ENCODE measurements at regions not wholly inside any gene's neighbourhood (a gene's known extent, or its start where the extent isn't known, plus 50 kb on each side); places are given as distances from the start of the nearest gene placed in this dataset.

DNA sequence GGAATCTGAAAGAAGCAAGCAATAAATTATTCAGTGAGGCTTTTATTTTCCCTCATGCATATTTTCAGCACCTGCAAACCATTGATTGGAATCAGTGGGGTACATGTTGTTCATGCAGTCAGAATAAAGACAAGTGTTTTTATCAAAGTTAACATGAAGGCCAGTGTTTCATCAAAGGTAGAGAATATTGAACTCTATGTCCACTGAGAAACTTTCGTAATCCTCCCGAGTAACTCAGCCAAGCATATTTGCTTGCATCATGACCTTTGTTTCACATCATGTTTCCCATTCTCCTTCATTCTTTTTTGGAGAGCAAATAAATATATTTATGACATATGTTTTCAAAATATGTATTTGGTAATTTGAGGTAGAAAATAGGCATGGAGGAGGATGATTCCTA lies 663.1 kb downstream of the SH2D4B start:
- TF ChIP-seq, protein P1, sequence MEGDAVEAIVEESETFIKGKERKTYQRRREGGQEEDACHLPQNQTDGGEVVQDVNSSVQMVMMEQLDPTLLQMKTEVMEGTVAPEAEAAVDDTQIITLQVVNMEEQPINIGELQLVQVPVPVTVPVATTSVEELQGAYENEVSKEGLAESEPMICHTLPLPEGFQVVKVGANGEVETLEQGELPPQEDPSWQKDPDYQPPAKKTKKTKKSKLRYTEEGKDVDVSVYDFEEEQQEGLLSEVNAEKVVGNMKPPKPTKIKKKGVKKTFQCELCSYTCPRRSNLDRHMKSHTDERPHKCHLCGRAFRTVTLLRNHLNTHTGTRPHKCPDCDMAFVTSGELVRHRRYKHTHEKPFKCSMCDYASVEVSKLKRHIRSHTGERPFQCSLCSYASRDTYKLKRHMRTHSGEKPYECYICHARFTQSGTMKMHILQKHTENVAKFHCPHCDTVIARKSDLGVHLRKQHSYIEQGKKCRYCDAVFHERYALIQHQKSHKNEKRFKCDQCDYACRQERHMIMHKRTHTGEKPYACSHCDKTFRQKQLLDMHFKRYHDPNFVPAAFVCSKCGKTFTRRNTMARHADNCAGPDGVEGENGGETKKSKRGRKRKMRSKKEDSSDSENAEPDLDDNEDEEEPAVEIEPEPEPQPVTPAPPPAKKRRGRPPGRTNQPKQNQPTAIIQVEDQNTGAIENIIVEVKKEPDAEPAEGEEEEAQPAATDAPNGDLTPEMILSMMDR (IDR thresholded peaks at IDR 0.05), result no peak
- TF ChIP-seq POLR2A (IDR thresholded peaks at IDR 0.05), result no peak
